Stimulated activated CD4-positive, alpha-beta T cell treated with anti-CD3 and anti-CD28 coated beads, Interleukin-12 subunit alpha, Interleukin-12 subunit beta, amount 100 ng/mL, for 24 hours (primary cell): ENCODE measurements at regions not wholly inside any gene's neighbourhood (a gene's known extent, or its start where the extent isn't known, plus 50 kb on each side); places are given as distances from the start of the nearest gene placed in this dataset.
"Not testable (repeated sequence)": the region's sequence is repeated elsewhere in the genome, so short reads cannot be mapped to it uniquely, and the experiment has no call there.

Experiments used
- DNase-seq, 2 experiments: peaks; one replicate each; pipeline ENCODE4 v3.0.0-alpha.2; 2020; ENCODE audit warnings: low read depth in 2 of 2

DNA sequence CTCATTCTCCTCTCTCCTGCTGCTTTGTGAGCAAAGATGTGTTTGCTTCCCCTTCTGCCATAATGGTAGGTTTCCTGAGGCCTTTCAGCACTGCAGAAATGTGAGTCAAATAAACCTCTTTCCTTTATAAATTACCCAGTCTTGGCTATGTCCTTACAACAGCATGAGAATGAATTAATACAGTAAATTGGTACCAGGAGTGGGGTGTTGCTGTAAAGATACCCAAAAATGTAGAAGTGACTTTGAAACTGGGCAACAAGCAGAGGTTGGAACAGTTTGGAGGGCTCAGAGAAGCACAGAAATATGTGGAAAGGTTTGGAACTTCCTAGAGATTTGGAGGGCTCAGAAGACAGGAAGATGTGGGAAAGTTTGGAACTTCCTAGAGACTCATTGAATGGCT, 388.7 kb upstream of the GHITM start:
- DNase-seq, result no peak

GRCh38 chr10:83753490-83753889, 385.8 kb upstream of the GHITM start:
- no peak for DNase-seq

DNA sequence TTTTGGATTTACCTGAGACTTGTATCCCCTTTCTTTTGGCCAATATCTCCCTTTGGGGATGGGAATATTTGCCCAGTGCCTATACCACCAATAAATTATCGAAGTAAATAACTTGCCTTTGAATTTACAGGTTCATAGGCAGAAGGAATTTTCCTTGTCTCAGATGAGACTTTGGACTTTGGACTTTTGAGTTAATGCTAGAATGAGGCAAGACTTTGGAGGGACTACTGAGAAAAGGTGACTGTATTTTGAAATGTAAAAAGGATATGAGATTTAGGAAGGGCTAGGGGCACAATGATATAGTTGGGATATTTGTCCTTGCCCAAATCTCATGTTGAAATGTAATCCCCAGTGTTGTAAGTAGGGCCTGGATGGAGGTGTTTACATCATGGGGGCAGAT, 384.5 kb upstream of the GHITM start:
- no peak for DNase-seq

GRCh38 chr10:83760142-83760541, 379.2 kb upstream of the GHITM start:
- DNase-seq, result no peak

DNA sequence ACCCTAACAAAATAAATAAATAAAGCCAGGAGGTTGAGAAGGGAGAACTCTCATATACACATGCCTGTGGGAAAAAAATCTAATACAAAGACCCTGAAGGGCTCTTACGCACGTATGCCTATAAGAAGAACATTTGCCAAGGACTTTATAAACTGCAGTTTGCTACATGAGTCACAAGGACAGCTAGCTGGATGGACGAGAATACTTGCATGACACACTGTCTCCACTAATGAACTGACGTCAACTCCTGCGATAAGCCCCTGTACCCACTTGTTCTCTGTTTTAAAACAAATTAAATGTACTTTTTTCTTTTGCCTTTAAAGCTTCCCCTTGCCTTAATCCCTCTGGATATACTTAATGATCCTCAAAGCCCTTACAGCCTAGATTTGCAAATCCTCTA, 374.6 kb upstream of the GHITM start:
- DNase-seq, result no peak

- no peak for DNase-seq
Observed at GRCh38 chr10:83765731-83766130, 373.6 kb upstream of the GHITM start.

- DNase-seq, result no peak
Observed at GRCh38 chr10:83769281-83769820, 370.0 kb upstream of the GHITM start.

DNA sequence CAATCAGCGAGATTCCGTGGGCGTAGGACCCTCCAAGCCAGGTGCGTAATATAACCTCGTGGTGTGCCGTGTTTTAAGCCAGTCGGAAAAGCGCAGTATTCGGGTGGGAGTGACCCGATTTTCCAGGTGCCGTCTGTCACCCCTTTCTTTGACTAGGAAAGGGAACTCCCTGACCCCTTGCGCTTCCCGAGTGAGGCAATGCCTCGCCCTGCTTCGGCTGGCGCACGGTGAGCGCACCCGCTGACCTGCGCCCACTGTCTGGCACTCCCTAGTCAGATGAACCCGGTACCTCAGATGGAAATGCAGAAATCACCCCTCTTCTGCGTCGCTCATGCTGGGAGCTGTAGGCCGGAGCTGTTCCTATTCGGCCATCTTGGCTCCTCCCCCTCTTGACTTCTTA, 352.6 kb upstream of the GHITM start:
- not testable (repeated sequence) for DNase-seq

DNA sequence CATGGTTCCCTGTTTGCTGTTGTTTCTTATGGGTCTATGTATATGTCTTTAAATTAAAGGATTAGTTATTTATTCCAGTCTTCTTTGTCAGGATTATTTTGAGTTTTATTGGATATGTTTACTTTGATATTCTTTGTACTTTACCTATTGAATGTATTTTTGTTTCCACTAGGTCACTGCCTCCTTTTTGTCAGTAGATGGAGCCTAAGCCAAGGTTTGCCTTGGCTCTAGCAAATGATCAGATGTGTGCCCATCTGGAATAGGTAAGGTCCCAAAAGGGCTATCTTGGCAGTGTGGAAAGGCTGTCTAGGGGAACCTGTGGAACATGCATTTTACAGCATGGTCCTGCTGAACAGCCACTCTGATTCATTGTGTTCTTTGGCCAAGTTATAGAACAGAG, 337.3 kb upstream of the GHITM start:
- no peak for DNase-seq

DNA sequence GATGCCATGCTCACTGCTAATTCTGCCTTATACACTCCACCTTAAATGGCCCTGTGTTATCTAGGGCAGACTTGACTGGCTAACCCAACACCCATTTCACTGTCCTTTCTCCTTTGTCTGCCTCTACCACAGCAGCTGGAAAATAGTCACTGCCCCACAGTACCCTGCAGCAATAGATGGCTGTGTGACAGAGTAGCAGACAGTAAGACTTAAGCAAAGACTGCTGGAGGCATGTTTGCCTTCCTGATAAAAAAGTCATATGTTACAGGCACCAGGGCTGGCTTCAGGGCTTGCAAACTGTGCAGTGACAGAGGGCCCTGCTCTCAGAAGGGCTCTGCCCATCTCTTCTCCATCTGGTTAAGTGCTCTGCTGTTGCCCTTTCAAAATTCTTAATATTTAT, 332.6 kb upstream of the GHITM start:
- no peak for DNase-seq

DNA sequence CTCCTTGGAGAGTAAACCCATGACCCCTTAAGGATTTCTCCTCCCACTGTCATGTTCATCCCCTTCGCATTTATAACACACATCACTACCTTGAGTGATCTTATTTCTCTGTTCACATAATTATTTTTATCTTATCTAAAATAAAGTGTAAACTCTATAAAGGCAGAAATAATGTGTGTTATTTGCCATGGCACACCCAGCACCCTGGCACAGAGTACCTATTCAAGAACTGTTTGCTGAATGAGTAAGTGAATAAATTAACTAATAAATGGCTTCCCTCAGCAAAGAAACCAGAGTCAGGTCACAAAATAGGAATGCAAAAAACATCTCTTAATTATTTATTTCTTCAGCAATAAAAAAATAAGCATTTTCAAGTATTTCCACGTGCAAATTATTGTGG, 330.3 kb upstream of the GHITM start:
- no peak for DNase-seq

DNA sequence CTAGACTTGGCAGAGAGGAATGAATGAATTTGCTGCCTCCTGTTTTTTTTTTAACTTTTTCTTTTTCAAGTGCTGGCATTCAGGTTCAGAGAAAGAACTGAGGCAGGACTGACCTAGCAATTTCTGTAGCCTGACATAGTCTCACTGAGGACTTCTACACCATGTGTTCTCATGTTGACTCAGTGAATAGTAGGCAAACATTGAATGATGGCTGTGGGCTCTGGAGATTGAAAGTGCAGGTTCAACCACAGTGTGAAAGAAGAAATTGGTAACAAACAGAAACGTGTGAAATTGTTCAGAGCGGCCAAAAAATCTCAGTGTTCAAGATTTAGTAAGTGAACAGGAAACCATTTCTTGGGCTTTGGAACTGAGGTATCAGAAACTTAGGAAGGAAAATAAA, 322.4 kb upstream of the GHITM start:
- no peak for DNase-seq

DNA sequence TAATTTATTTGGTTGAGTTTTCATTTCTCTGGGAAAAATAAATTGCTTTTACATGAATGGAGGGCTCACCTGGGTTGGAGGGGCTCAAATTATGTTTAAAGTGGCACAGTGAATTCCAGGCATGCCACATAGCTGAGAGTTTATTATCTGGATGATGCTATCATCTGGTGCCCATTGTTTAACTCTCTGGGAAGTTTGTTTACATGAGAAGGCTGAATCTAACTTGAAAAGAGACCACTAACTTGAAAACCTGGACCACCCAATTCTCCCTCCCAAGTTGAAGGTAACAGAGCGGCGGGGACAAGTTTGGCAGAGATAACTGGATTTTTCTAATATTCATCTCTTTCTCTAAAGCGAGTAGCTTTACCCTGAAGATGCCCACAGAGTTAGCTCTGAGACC, 321.5 kb upstream of the GHITM start:
- no peak for DNase-seq

GRCh38 chr10:83819609-83820008, 319.7 kb upstream of the GHITM start:
- no peak for DNase-seq

DNA sequence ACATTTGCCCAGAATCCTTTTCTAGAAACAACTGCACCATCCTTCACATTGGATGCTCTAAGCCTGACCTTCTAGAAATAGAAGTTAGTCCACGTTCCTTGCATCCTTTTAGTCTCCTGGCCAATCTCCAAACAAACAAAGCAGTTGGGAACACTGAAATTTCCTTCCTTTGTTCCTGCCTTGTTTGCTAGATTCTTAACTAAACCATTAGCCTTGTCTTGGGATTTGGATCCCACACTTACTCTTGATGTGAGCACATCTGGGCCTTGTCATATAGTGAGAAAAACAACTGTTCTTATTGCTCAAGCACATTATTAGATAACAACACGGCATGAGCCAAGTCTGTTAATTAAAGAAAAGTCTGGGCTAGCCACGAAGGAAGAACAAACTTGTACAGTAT, 319.3 kb upstream of the GHITM start:
- no peak for DNase-seq

- no peak for DNase-seq
Observed at GRCh38 chr10:83824099-83824498, 315.2 kb upstream of the GHITM start.

GRCh38 chr10:83834096-83834495, 305.2 kb upstream of the GHITM start:
- no peak for DNase-seq

DNA sequence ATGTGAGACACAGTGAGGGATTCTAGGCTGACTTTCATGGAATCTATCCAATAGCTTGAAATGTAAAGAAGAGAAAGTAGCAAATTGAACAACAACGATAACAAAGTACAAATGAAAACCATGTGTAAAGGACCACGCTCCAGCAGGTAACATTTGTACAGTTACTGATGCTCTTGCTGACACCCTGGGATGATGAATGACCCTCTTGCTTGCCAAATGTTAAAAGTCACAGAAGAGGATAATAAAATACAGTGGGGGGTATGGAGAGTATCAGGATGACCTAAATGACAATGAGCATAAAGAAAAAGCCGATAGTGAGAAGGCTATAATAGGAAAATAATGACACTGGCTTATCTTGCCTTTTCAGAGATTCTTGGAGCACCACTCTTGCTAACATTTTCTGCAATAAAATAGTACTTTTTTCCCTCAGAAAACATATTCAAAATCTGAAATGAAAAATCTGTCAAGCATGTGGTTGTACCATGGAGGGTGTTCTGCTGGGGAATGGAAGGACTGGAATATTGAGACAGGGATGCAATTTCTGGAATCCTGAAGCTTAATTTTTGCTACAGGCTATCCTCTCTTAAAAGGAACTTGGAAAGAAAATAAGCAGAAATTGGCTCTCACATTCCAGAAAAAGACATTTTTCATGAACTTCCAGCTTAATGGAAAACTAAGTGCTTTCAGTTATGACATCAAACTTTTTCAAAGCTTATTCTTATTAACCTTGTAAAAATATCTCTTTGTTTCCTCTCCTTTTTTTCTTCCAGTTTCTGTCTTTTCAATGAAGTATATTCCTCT, 303.2 kb upstream of the GHITM start:
- DNase-seq, result no peak

GRCh38 chr10:83848677-83849076, 290.6 kb upstream of the GHITM start:
- DNase-seq, result no peak

DNA sequence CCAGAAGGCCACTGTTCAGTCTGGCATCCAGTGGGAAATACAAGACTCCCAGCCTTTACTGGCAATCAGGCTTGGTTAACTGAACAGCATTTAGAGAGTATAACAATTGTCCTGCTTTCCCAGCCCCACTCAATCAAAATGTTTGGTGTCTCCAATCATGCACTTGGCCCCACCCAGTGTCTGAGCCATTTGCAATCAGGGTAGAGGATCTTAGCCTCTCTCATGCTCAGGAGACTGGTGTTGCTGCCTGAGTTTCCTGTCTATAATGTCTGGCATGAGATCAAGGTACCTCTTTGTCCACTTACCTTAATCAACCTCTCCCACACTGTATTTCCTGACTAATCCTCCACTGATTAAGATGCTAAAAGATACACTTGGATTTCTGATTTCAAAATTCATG, 290.2 kb upstream of the GHITM start:
- no peak for DNase-seq

DNA sequence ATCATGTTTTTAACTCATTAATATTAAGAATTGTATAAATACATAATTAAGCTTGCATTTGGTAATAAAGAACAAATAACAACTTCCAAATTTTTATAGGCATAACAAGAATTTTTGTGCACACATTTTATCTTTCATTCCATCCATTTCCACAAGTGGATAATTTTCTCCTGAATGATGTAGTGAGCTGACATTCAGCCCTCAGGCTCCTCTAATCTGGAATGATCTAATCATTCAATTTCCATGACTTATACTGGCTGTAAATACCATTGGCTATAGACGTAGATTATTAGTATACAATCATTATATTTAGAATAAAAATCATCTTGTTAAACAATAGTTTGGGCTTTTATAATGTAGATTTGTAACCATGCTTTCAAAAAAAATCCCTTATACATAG, 287.2 kb upstream of the GHITM start:
- DNase-seq, result no peak

DNA sequence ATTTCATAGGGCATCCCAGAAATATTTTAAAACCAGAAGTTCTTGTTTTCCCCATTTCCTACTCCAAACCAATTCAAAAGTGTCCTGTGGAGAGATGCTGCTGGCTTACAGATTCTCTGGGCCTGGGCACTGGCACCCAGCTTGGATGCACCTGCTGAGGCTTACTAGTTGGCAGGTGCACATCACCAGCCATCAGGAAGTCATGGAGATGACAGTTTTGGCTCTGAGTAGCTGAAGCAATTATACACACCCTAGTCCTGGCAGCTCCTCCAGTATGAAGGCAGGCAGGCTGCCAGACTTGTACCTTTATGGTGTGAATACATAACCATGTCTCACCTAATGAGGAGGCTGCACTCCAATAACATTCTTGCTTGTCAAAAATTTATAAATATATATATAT, 276.6 kb upstream of the GHITM start:
- DNase-seq, result no peak

GRCh38 chr10:83863283-83863966, 275.9 kb upstream of the GHITM start:
- DNase-seq, result no peak
